Ramos (cell line): ENCODE measurements at regions not wholly inside any gene's neighbourhood (a gene's known extent, or its start where the extent isn't known, plus 50 kb on each side); places are given as distances from the start of the nearest gene placed in this dataset.

Experiments
- in situ Hi-C: fragments of 300-500 bp; cut with MboI; formaldehyde crosslinking; loops from one replicate; pipeline ENCODE4 v1.14.3; 2022; ENCODE audit warnings: low sequenced_read_pairs; ENCODE audit not compliant: unreplicated experiment

DNA sequence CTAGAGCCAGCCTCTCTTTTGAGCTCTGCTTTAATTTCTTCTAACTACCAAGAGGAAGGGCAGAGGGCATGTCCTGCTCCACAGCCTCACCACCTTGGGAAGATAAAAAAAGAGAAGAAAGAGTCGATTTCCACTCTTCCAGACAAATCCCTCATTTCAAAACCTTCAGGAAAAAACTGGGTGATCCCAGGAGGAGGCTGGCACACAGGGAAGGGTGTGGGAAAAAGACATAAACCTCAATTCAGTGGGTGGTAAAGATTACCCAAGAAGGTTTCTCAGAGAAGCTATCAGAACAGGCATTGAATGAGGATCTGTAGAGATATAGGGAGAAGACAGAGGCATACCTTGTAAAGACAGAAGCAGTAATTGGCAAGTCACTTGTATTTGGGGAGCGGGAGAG, 79.9 kb upstream of the CRHR1 start:
- in situ Hi-C loops = no loop called here

DNA sequence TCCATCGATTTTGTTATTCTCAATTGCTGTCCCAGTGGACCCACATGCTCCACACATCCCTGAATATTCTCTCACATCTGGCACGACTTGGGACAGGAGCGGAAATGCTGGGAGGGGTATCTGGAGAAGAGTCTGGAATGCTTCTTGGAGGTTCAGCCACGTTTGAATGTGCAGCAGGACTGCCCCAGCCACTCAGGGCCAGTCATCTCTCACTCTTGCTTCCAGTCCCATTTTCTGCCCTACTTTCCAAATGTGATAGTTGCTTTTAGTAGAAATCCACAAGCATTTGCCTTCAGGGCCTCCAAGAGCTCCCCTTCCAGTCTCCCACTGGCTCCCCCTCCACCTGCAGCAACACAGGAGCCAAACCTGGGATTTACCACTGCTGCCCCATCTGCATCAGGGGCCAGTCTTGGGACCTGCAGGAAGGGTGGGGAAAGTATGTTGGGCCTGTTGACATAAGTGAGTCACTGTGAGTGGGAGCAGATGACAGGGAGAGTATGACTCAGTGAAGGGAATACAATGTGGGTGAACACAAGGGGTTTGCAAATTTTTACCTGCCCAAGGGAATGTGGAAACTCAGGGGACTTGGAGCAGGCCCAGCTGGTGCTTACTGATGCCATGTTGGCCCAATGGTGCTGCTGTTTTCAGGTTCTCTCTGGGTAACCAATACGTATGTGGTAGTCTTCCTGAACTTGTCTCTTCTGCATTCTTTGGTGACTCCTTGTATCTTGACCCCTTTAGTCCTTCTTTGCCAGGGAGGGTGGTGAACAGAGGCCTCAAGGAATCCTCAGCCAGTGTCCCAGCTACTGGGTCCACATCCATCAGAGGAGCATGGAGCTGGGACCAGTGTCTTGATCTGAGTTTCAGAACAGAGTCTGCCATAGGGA, 78.8 kb upstream of the CRHR1 start:
- in situ Hi-C loops = no loop called here

DNA sequence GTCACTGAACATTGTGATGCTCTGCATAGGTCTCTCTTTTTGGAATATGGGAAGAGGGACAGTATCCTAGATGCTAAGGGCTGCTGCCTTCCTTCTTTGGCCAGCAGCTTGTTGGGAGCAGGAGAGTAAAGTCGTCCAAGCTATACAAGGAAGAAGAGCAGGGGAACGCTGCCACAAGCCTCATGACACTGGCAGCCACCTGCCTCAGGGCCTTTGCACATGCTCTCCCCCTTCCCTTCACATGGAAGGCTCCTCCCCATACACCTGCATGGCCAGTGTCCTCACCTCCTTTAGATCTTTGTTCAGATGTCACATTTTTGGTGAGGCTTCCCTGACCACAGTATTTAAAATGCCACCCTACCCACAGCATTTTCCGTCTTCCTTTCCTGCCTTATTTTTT, 78.1 kb upstream of the CRHR1 start:
- in situ Hi-C loops = no loop called here

DNA sequence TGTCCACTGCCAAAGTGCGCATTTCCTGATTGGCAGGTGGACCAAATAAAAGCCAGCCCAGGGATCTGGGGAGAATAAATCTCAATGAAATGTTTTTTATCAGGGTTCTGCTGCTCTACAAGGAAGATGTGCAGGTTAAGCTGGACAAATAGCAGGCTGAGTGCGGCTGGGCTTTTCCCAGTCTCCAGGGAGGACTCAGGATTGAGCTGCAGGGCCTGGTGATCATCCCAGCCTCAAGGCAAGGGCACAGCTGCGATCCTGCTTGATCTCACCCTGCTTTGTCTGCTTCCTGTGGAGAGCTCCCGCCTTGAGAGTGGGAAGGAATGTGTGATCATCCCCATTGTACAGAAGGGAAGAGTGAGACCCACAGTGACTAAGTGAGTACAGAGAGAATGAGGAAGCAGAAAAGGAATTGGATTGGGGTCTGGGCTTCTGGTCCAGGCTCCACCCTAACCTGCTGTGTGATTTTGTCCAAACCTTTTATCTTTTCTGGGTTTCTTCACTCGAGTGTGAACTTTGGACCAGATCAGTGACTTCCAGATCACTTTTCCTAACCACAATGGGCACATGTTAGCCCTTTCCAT, 75.3 kb upstream of the CRHR1 start:
- in situ Hi-C loops = no loop called here

DNA sequence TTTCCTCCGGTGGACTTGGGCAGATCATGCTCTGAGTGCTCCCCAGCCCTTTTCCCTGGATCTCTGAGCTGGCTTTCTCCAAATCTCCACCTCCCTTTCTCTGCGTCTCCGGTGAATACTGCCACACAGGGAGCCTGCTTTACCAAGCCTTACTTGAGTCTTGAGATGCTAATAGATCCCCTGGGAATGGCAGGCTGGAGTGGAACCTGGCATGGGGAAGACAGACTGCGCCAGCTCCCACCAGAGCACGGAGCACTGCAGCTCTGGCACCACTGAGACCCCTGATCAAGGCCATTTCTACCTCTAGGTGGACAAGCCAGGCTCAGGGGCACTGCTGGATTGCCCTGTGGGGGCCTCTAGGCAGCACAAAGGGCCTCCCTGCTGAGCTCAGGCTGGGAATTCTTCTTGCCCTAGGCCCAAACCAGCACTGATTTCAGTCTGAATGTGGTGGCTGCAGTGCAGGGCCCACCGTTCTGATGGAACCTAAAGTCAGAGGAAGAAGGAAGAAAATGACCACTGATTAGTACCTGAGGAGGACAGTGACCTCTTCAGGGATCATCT, 74.3 kb upstream of the CRHR1 start:
- in situ Hi-C loops = no loop called here

DNA sequence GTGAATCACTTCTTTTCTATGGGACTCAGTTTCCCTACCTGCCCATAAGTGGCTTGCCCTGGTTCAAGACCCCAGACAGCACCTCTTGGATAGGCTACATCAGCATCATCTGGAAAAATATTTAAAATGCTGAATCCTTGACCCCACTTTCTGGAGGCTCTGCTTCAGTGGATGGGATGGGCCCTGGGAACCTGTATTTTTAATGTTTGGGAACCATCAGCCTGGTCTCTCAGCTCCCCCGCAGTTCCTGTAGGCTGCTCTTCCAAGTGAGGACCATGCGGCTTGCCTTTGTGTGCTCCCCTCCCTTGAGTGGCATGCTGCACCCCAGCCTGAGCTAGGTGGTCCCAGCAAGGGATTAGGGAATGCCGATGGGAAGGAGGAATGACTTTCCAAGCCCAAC, 68.3 kb upstream of the CRHR1 start:
- in situ Hi-C loops = no loop called here

DNA sequence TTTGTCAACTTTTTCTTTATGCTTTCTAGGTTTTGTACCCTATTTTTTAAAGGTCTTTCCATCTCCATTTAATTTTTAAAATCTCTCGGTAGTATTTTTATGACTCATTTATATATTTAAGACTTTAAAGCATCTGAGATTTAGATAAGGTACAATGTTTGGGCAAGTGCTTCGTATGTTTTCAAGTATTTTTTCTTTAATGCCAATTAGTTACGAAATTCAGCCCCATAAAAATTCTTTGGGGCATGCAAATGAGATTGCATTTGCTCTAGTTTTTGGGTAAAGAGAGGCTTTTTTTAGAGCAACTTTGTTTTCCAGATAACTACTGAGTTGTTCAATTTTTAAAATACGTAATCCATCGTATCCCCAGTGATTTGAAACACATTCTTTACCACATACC, 65.3 kb upstream of the CRHR1 start:
- in situ Hi-C loops = no loop called here

DNA sequence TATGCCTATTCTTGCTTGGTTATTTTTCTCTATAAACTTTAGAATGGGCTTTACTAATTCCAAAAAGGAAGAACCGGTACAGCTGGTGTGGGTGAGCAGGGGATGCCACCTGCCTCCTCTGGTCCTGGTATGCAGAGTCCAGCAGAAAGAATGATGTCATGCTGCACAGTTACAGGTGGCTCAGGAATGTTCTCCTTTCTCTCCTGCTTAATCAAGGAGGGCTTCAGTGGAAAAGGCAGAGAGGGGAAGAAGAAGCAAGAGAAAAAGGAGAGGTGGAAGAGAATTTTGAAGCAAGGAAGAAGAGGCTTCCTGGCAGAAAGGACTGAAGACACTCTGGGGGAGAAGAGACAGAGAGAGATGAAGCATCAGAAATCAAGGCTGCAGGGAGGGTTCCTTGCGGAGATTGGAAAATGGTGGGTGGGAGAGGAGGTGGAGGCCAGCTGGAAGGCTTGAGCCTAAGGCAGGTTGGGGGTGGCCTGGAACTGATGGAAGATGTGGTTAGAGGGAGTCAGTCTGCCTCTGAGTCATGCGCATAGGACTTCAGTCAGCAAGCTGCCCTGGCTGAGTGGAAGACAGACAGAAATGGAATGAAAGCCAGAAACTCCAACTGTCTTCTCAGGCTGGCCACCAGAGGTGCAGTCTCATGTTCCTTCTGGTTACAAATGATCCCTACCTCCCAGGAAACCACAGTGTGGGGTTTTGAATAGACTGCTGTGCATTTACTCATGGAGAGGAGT, 64.6 kb upstream of the CRHR1 start:
- in situ Hi-C loops = no loop called here

DNA sequence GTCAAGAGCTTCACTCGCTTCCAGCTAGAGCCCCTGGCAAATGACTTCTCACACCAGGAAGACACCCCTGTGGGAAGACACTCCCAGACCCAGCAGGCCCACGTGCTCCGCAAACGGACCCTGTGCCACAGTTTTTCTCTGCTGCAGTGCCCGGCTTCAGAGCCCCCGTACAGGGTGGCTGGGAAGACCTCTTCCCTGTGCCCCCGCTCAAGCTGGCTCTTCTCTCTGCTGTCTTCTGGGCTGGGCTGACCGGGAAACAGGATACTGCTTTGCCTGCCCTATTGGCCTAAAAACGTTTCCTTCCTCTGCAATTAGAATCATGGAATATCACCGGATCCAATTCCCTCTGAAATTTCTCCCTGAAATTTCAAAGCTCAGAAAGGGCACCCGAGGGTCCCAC, 63.7 kb upstream of the CRHR1 start:
- in situ Hi-C loops = no loop called here

DNA sequence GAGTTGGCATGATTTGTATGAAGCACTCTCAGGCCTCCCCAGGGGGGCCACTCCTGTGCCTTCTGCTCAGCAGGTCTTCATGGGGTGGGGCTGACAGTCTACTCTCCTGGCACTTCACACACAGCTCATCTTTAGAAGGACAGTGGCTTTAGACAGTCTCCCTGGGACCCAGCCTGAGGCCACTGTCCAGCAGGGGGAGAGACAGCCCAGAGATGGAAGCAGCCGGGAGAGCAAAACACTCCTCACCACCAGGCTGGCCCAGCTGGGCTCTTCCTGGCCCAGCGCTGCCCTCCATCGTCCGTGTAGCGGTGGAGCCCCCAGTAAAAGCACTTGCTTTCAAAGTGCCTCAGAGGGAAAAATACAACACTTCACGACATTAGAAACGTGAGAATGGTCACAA, 62.0 kb upstream of the CRHR1 start:
- in situ Hi-C loops = no loop called here

DNA sequence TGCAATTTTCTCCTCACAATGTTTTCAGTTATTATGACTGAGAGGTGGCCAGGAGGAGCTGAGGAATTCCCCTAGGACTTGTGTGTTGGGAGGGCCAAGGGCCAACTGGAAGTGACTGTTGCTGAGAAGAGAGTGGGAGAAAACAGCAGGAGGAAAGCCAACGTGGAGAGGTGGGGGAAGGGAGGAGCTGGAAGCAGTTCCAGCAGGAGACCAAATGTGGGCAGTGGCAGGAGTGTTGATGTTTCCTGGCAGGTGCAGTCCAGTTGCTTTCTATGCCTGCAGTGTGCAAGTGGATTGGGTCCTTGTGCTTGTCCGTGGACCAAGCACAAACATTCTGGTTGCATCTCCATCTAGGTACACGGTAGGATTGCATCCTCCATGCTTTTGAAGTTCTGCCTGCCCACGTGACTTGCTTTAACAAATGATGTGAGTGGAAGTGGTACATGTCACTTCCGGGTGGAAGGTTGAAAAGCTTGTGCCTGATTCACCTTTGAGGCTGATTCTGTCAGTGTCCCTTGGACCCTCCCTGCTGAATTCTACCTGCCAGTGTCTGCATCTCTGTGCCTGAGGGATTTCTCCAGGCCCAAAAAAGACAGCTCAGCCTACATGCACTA, 54.7 kb upstream of the CRHR1 start:
- in situ Hi-C loops = no loop called here

DNA sequence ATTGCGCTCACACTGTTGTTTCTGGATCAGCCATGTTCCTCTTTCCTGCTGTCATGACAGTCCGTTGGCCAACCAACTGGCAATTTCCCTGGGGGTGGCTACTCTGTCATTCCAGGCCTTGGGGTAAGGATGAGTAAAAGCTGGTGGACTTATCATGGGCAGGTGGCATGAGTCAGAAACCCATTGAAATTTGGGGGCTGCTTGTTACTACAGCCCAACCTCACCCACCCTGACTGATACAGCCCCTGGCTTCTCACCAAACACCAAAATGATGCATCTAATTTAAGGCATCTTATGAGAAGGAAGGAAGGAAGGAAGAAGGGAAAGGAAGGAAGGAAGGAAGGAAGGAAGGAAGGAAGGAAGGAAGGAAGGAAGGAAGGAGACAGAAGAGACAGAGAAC, 53.9 kb upstream of the CRHR1 start:
- in situ Hi-C loops = no loop called here

DNA sequence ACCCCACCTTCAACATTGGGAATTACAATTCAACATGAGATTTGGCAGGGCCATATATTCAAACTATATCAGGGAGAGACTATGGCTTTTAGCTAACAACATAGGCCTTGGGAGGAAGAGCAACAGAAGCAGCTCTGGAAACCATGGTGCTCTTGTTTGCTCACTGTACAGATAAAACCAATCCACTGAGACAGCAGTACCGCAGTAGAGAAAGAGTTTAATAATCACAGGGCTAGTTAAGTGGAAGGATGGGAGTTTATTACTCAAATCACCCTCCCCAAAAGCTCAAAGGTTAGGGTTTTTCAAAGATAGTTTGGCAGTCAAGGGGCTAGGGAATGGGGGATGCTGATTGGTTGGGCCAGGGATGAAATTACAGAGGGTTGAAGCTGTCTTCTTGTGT, 52.7 kb upstream of the CRHR1 start:
- in situ Hi-C loops = no loop called here

DNA sequence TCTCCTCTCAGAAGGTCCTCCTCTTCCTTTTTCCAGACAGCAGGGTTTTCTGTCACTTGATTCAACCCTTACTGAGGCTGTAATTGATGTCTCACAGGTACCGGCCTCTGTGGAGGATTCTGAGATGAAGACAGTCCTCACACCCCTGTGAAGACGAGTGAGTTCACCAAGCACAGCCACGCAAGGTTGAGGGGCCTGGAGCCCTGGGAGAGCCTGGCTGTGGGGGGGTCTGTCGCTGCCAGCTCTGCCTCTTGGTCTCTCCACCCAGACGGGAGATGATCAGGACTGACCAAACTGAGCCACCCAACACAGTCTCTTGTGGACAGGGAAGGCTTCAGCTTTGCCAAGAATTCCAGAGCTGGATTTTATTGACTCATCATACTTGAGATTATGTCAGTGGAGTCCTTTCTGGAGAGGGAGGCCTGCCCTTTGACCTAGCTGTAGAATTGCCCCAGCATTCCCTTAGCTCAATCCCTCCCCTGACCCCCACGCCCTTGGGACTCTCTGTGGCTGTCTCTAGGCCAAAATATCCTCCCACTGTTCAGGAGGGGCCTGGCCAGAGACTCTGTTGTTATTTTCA, 51.1 kb upstream of the CRHR1 start:
- in situ Hi-C loops = no loop called here

DNA sequence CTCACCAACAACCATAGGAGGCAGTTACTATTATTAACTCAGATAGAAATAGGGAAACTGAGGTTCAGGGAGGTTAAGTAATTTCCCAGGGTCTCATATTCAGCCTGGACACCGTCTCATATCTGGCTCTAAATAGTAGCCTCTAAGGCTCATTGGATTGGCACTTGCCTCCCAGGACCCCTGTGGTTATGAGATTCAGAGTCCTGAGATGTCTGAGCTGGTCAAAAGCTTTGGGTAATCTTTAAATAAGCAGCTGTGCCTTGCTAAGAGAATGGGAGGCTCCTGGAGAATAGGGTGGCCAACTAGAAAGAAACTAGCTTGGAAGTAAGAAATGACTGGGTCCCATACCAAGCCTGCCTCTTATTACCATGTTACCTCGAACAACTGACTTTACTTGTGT, 50.3 kb upstream of the CRHR1 start:
- in situ Hi-C loops = no loop called here
